ENCODE measurements at regions not wholly inside any gene's neighbourhood (a gene's known extent, or its start where the extent isn't known, plus 50 kb on each side); places are given as distances from the start of the nearest gene placed in this dataset.
"Not testable (repeated sequence)": the region's sequence is repeated elsewhere in the genome, so short reads cannot be mapped to it uniquely, and the experiment has no call there.

DNA sequence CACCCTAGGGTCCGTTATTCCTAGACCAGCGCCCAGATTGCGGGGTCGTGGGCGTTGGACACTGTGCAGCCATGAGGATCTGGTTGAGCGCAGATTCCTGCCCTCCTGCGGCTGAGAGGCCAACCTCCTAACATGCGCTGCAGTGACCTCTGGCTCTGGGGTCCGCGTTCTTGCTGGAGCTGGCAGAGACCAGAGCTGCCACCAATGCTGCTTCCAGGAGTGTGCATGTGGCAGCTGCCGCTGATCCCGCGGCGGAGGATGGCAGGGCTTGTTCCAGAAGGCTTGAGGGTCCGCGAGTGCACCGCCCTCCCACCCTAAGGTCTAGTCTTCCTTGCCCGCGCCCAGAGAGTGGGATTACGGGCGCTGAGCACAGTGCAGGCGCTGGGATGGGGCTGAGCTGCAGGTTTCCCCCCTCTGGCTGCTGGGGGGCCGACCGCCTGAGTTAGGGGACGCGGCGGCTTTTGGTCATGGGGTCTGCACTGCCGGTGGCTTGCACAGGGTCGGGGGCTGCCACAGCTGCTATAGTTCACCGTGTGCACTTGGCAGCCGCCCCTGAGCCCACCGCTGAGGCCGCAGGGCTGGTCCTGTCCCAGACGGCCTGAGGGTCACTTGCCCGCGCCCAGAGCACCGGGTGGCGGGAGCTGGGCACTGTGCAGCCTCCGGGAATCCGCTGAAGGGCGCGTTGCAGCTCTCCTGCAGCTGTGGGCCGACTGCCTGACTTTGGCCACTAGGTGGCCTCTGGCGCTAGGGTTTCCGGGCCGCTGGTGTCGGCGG lies 145.9 kb downstream of the CCDC74A start:
- DNase-seq = peak; percentile 80

GRCh38 chr2:131674174-131674507 lies 146.5 kb downstream of the CCDC74A start:
- no peak for DNase-seq

DNA sequence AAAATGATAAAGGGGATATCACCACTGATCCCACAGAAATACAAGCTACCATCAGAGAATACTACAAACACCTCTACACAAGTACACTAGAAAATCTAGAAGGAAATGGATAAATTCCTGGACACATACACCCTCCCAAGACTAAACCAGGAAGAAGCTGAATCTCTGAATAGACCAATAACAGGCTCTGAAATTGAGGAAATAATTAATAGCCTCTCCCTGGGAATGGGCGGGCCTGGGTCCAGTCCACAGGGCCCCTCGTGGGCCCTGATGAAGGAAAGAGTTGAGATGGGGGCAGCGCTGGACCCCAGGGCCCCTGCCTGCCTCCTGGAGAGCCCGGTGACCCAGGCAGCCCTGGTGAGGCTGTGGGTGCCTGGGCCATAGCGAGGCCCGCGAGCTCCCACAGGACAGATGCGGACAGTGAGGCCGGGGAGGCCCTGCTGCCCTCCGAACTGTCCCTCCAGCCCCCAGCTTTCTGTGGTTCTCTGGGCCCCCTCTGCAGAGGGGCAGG lies 154.0 kb downstream of the CCDC74A start:
- DNase-seq = not testable (repeated sequence)

DNA sequence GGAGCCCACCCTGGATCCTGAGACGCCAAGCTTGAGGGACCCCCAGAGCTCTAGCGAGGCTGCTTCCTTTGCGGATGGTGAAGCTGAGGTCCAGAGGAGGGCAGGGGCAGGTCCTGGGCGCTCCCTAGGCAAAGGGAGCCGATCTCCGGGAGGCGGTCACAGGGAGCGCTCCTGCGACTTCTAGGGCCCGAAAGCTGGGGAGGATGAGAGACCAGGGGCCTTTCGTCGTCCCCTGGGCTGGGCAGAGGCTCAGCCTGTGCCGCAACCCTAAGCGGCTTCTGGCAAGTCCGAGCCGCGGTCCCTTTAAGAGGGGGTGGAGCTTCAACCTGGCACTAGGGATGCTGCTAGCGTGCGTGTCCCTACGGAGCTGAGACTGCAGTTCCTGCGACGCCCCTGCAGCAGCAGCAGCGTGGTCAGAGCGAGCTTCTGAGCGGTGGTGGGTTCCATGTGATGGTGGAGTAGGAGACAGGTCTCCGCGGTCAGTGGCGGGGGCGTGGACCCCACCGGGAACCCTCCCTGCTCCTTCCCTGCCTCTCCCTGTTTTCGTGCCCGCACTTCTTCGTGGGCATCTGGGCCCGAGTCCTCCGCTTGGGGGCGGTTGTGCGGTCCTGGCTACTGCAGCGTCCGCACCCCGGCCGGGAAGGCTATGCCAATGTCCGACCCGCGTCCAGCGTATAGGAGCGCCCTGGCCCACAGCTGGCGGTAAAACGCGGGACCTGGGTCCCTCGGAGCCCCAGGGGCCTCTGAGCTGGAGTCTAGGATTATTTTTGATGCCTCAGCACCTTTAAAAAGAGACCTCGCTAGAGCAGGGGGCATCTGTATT lies 154.6 kb downstream of the CCDC74A start:
- peak; percentile 96 for DNase-seq

- peak; percentile 44 for DNase-seq
Observed at GRCh38 chr2:131682945-131683330, 155.2 kb downstream of the CCDC74A start.

DNA sequence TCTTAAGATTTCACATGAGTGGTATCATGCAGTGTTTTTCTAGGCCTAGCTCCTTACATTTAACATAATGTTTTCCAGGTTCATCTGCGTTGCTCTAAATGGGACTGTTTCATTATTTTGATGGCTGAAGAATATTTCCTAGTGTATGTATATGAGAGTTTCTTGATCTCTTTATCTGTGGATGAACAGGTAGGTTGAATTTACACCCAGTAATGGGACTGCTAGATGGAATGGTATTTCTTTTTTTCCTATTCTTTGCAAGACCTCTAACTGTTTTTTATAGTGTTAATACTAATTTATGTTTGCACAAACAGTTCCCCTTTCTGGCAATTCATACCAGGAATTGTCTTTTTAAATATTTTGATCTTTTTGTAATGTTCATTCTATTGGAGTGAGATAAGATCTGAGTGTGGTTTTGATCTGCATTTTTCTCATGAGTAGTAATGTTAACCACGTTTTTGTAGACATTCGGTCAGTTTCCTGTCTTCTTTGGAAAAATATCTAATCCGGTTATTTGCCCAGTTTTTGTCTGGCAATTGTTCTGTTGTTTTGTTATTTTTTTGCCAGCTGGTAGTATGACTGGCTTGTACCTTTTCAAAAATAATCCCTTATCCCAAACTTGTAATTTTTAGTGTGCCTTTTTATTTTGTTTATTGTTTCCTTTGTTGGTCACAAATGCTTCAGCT lies 157.1 kb downstream of the CCDC74A start:
- DNase-seq = not testable (repeated sequence)

DNA sequence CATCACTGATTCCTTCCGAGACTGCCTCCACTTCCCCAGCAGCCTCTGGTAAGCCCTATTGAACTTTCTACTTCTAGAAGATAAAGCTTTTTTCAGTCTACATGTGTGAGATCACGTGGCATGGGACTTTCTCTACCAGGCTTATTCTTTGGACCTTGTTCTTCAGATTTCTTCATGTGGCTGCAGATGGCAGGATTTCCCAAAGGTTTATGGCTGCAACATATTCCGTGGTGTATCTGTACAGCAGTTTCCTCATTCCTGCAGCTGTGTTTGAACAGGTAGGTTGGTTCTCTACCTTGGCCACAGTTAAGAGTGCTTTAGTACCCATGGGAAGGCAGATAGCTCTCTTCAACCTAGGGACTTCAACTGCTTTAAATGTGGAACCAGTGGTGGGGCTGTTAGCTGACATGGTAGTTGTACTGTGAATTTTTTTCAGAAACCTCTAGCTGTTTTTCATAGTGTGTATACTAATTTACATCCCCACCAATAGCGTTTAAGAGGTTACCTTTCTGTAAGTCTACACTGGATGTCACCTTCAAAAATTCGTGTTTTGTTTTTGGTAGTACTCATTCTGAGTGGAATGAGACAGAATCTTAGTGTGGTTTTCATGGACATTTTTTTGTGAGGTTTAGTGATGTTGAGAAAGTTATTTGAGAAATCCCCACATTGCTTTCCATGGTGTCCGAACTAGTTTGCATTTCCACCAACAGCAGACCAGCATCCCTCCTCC lies 158.6 kb downstream of the CCDC74A start:
- not testable (repeated sequence) for DNase-seq

- DNase-seq = not testable (repeated sequence)
Observed at GRCh38 chr2:131686894-131687238, 159.2 kb downstream of the CCDC74A start.

DNA sequence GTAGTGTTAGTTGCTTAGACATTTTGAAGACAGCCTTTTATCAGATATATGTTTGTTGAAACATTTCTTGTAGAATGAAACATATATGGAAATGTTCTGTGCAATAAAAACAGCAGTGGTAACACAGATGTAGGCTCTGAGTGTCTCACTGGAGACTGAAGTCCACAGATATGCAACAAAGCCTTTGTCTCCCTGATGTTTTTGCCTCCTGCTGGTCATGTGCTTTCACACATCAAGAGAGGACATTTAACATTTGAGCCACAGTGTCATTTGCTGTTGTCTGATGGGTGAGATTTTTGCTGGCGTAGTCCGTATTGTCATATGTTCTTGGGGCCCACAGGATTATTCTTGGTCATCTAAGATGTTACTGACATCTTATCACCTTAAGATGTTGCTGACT lies 161.4 kb downstream of the CCDC74A start:
- DNase-seq = not testable (repeated sequence)

- DNase-seq = not testable (repeated sequence)
Observed at GRCh38 chr2:131711268-131711667, 183.6 kb downstream of the CCDC74A start.

- not testable (repeated sequence) for DNase-seq
Observed at GRCh38 chr2:131717907-131718306, 190.2 kb downstream of the CCDC74A start.

- not testable (repeated sequence) for DNase-seq
Observed at GRCh38 chr2:131721163-131721562, 193.5 kb downstream of the CCDC74A start.

GRCh38 chr2:131722256-131722655 lies 194.6 kb downstream of the CCDC74A start:
- not testable (repeated sequence) for DNase-seq

DNA sequence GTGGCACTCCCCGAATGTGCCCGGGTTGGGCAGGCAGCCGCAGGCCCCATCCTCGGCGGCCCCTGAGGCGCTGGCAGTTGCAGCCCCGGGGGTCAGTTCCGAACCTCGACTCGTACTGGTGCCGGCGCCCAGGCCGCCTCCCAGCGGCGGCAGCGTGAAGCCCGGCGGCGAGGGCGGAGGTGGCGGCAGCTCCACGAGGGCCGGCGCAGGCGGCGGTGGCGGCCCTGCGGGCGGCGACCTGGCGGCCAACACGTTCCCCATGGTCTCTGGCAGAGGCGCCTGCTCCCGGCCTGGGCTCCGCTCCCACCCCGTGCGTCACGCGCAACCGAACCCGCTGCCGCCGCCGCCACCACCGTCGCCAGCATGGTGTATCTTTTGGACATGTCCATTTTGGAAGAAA lies 196.3 kb downstream of the CCDC74A start:
- no peak for DNase-seq

- DNase-seq = not testable (repeated sequence)
Observed at GRCh38 chr2:131728451-131728850, 200.8 kb downstream of the CCDC74A start.

- DNase-seq = not testable (repeated sequence)
Observed at GRCh38 chr2:131733530-131733929, 205.8 kb downstream of the CCDC74A start.

- DNase-seq = not testable (repeated sequence)
Observed at GRCh38 chr2:131736406-131736805, 208.7 kb downstream of the CCDC74A start.

- peak; percentile 25 for DNase-seq
Observed at GRCh38 chr2:131738533-131738932, 210.8 kb downstream of the CCDC74A start.

GRCh38 chr2:131738996-131739434 lies 211.3 kb downstream of the CCDC74A start:
- DNase-seq = not testable (repeated sequence)

DNA sequence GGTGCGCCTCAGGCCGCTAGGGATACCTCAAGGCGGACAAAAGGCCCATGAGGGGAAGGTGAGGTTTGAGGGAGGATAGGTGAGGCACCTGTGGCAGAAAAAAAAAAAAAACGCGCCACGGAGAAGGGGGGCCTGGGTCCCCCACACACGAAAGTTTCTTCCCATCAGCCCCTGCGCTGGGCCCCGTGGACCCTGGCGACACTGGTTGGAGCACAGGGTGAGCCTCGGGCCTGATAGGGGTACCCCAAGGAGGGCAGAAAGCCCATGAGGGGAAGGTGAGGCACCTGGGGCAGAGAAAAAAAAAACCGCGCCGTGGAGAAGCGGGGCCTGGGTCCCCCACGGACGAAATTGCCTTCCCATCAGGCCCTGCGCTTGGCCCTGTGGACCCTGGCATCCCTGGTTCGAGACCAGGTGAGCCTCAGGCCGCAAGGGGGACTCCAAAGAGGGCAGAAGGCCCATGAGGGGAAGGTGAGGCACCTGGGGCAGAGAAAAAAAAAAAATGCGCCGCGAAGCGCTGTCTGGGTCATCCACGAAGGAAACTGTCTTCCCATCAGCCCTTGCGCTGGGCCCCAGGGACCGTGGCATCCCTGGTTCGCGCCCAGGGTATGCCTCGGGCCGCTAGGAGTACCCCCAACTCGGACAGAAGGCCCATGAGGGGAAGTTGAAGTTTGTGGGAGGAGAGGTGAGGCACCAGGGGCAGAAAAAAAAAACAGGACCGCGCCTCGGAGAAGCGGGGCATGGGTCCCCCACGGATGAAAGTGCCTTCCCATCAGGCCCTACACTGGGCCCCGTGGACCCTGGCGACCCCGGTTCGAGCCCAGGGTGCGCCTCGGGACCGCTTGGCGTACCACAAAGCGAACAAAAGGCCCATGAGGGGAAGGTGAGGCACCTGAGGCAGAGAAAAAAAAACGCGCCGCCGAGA lies 226.2 kb downstream of the CCDC74A start:
- DNase-seq = no peak

Measured in NCI-H82 (cell line).